SU-DHL-6 (cell line): ENCODE measurements at regions not wholly inside any gene's neighbourhood (a gene's known extent, or its start where the extent isn't known, plus 50 kb on each side); places are given as distances from the start of the nearest gene placed in this dataset.

Experiments
- H2AFZ ChIP-seq: fragments of 200-600 bp; sonication (generic); 2 replicates; pipeline ENCODE4 v1.6.1; 2014; ENCODE audit warnings: low read depth, mild to moderate bottlenecking, moderate library complexity, mixed read lengths, antibody characterized with exemption, low read length; ENCODE audit not compliant: severe bottlenecking
- H3F3A ChIP-seq: fragments of 200-600 bp; shearing (Covaris generic); 2 replicates; pipeline ENCODE4 v1.6.0; 2016; ENCODE audit warnings: antibody characterized with exemption, mild to moderate bottlenecking; ENCODE audit not compliant: insufficient read depth
- H3K27ac ChIP-seq: fragments of 200-600 bp; sonication (generic); 2 replicates; pipeline ENCODE4 v1.5.1; 2016; ENCODE audit warnings: low read depth, mild to moderate bottlenecking, low read length, moderate library complexity, mixed read lengths
- H3K27me3 ChIP-seq: fragments of 200-600 bp; sonication (generic), shearing (Covaris generic); 2 replicates; pipeline ENCODE4 v1.6.0; 2014; ENCODE audit warnings: mild to moderate bottlenecking, low read length
- H3K36me3 ChIP-seq: fragments of 200-600 bp; sonication (generic); 2 replicates; pipeline ENCODE4 v1.6.1; 2014; ENCODE audit warnings: mild to moderate bottlenecking, low read length, mixed read lengths
- H3K4me2 ChIP-seq: fragments of 300-600, 200-600 bp; shearing (Covaris generic), sonication (generic); 2 replicates; pipeline ENCODE4 v1.6.0; 2014; ENCODE audit warnings: low read length, low read depth, mild to moderate bottlenecking; ENCODE audit not compliant: poor library complexity, severe bottlenecking
- H3K4me3 ChIP-seq: fragments of 200-600 bp; sonication (generic); 2 replicates; pipeline ENCODE4 v1.5.1; 2014; ENCODE audit warnings: antibody characterized with exemption, low read length, mild to moderate bottlenecking, mixed read lengths; ENCODE audit not compliant: insufficient read depth, poor library complexity, severe bottlenecking
- H3K79me2 ChIP-seq: fragments of 200-600 bp; sonication (generic); 2 replicates; pipeline ENCODE4 v1.6.1; 2014; ENCODE audit warnings: mild to moderate bottlenecking, low read length, moderate library complexity; ENCODE audit not compliant: insufficient read depth
- H3K9ac ChIP-seq: fragments of 200-600 bp; sonication (generic); 2 replicates; pipeline ENCODE4 v1.7.0; 2014; ENCODE audit warnings: mild to moderate bottlenecking, low read length
- H3K9me2 ChIP-seq: fragments of 200-600 bp; sonication (generic); replicated peaks from 2 replicates; pipeline ENCODE4 v1.6.1; 2014; ENCODE audit warnings: low read length; ENCODE audit not compliant: insufficient read depth
- H3K9me3 ChIP-seq: fragments of 200-600 bp; sonication (generic); 2 replicates; pipeline ENCODE4 v1.6.1; 2014; ENCODE audit warnings: low read length, mixed read lengths; ENCODE audit not compliant: insufficient read depth
- H4K20me1 ChIP-seq: fragments of 200-600 bp; sonication (generic); 2 replicates; pipeline ENCODE4 v1.6.1; 2014; ENCODE audit warnings: low read depth, mild to moderate bottlenecking, antibody characterized with exemption, low read length, moderate library complexity, mixed read lengths
- CTCF ChIP-seq: fragments of 200-600 bp; sonication (generic); IDR thresholded peaks from one replicate; pipeline ENCODE4 v1.5.1; 2017; ENCODE audit warnings: antibody characterized with exemption, mild to moderate bottlenecking, low read length, moderate library complexity; ENCODE audit not compliant: insufficient read depth, poor library complexity, severe bottlenecking
- EZH2phosphoT487 ChIP-seq: fragments of 200-600 bp; sonication (generic), shearing (Covaris generic); conservative IDR thresholded peaks from 2 replicates; pipeline ENCODE4 v1.6.1; 2018; ENCODE audit warnings: mild to moderate bottlenecking, antibody characterized with exemption, low read length, moderate library complexity, mixed read lengths

DNA sequence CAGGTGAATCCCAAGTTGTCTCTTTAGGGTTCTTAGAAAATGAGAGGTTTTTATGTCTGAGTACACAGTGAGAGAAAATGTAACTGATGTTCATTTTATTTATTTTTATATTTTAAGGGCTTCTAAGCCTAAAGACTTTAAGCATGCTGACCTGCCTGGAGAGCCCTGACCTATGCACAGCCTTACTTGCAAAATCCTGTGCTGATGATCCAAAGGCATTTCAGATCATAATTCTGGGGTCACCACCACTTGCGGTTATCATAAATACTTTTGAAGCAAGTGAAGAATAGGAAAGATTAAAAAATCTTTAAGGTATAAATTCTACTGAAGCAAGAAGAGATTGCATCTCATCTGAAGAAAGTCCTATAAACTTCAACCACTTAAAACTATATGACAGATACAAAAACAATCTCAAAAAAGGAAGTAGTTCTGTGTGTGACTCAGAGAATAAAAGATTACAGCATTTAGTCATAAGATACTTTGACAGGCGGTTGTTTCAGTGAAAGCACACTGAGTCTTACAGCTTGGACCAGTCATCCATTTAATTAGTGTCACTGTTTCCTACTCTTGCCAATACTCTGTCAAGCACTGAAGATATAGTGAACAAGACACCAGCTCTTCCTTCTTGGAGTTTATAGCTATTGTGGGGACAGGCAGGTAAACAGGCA, 245.2 kb upstream of the DIPK2B start:
- H4K20me1 ChIP-seq = no peaks in the 10 kb centered on the region
- H3K4me3 ChIP-seq = no peak overlapping the region
- H3K27me3 ChIP-seq = no peaks in the 10 kb centered on the region
- TF ChIP-seq CTCF (no peak), EZH2phosphoT487 (no peak)
- H3K9ac ChIP-seq = no peak overlapping the region
- H3K79me2 ChIP-seq = no peaks in the 10 kb centered on the region
- no peak overlapping the region for H3K4me2 ChIP-seq
- H3K9me3 ChIP-seq = no peaks in the 10 kb centered on the region
- H3K9me2 ChIP-seq = no peaks in the 10 kb centered on the region
- H3K36me3 ChIP-seq = no peaks in the 10 kb centered on the region
- H2AFZ ChIP-seq = no peak overlapping the region
- no peaks in the 10 kb centered on the region for H3F3A ChIP-seq
- no peak overlapping the region for H3K27ac ChIP-seq

GRCh38 chrX:45437186-45437585, 236.5 kb upstream of the DIPK2B start:
- H3F3A ChIP-seq = no peaks in the 10 kb centered on the region
- H3K36me3 ChIP-seq = no peaks in the 10 kb centered on the region
- no peak overlapping the region for H3K4me2 ChIP-seq
- no peaks in the 10 kb centered on the region for H3K9me3 ChIP-seq
- TF ChIP-seq CTCF (no peak), EZH2phosphoT487 (no peak)
- no peaks in the 10 kb centered on the region for H3K79me2 ChIP-seq
- no peak overlapping the region for H3K27ac ChIP-seq
- no peak overlapping the region for H2AFZ ChIP-seq
- no peak overlapping the region for H3K9ac ChIP-seq
- no peaks in the 10 kb centered on the region for H3K9me2 ChIP-seq
- no peaks in the 10 kb centered on the region for H3K27me3 ChIP-seq
- H3K4me3 ChIP-seq = no peak overlapping the region
- no peaks in the 10 kb centered on the region for H4K20me1 ChIP-seq

- H4K20me1 ChIP-seq = no peaks in the 10 kb centered on the region
- no peak overlapping the region for H3K4me2 ChIP-seq
- H3K9me3 ChIP-seq = no peaks in the 10 kb centered on the region
- no peak overlapping the region for H3K27ac ChIP-seq
- no peaks in the 10 kb centered on the region for H3K9me2 ChIP-seq
- H3K4me3 ChIP-seq = no peak overlapping the region
- H3K79me2 ChIP-seq = no peaks in the 10 kb centered on the region
- TF ChIP-seq EZH2phosphoT487 (no peak), CTCF (no peak)
- H2AFZ ChIP-seq = no peak overlapping the region
- H3K36me3 ChIP-seq = no peaks in the 10 kb centered on the region
- H3K27me3 ChIP-seq = no peaks in the 10 kb centered on the region
- no peaks in the 10 kb centered on the region for H3F3A ChIP-seq
- no peak overlapping the region for H3K9ac ChIP-seq
Observed at GRCh38 chrX:45435481-45435880, 234.8 kb upstream of the DIPK2B start.
